Testis (tissue), 2 donors: ENCODE measurements at regions not wholly inside any gene's neighbourhood (a gene's known extent, or its start where the extent isn't known, plus 50 kb on each side); places are given as distances from the start of the nearest gene placed in this dataset.

ENCODE experiments used
- DNase-seq: peaks from one replicate; pipeline ENCODE4 v3.0.0-alpha.2; 2019
- H3K27ac ChIP-seq, 2 donors: fragments of 200-600 bp; sonication (generic); one replicate each; pipeline ENCODE4 v1.5.1; 2019
- H3K27me3 ChIP-seq: fragments of 200-600 bp; sonication (generic); one replicate; pipeline ENCODE4 v1.5.1; 2019
- H3K36me3 ChIP-seq: fragments of 200-600 bp; sonication (generic); one replicate; pipeline ENCODE4 v1.5.1; 2017; ENCODE audit warnings: low read depth; ENCODE audit errors: missing control alignments
- H3K4me1 ChIP-seq: fragments of 200-600 bp; sonication (generic); one replicate; pipeline ENCODE4 v1.5.1; 2019
- H3K4me3 ChIP-seq, 2 donors: fragments of 200-600 bp; sonication (generic); one replicate each; pipeline ENCODE4 v1.5.1; 2017 to 2019
- H3K9me3 ChIP-seq: fragments of 200-600 bp; sonication (generic); one replicate; pipeline ENCODE4 v1.5.1; 2017
- POLR2A ChIP-seq: fragments of 450-650 bp; IDR thresholded peaks from one replicate; pipeline ENCODE4 v1.6.1; 2017; ENCODE audit warnings: antibody characterized with exemption, mild to moderate bottlenecking, moderate library complexity
- WGBS, 2 donors: methylation state at CpG; one replicate each; pipeline ENCODE4 v1.1.5; 2018; 5-methylcytosine and 5-hydroxymethylcytosine counted together
- intact Hi-C: fragments of 100-400 bp; cut with DNase I; formaldehyde crosslinking; loops from one replicate; pipeline ENCODE4 v1.15.1; 2023; ENCODE audit warnings: low total_unique reads
- TF ChIP-seq, protein P1 (sequence below), 3 experiments: fragments of 450-650 bp in 2 of 3; fragments of 200-600 bp in 1 of 3; sonication (generic) in 1 of 3; IDR thresholded peaks; one replicate each; pipeline ENCODE4 v1.5.1; 2016 to 2019; ENCODE audit warnings: antibody characterized with exemption in 3 of 3, mild to moderate bottlenecking in 2 of 3, moderate library complexity in 1 of 3

DNA sequence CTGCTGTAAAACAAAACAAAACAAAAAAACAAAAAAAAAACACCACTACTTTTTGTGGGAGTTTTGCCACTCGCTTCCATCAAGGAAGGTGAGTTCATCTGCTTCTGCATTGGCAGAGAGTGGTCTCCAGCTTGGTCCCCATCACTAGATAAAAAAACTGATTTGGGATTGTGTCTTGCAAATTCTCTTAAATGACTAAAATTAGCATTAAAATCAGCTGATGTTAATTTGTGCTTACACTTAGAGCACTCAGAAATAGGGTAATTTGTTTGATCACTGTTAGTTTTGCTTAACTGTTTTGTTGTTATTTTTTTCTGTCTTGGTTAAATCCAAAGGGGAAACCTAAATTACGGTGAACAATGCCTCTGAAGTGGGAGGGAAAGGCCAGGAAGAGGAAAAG, 1048.0 kb downstream of the LRFN5 start:
- no peak for TF ChIP-seq POLR2A
- TF ChIP-seq, protein P1, sequence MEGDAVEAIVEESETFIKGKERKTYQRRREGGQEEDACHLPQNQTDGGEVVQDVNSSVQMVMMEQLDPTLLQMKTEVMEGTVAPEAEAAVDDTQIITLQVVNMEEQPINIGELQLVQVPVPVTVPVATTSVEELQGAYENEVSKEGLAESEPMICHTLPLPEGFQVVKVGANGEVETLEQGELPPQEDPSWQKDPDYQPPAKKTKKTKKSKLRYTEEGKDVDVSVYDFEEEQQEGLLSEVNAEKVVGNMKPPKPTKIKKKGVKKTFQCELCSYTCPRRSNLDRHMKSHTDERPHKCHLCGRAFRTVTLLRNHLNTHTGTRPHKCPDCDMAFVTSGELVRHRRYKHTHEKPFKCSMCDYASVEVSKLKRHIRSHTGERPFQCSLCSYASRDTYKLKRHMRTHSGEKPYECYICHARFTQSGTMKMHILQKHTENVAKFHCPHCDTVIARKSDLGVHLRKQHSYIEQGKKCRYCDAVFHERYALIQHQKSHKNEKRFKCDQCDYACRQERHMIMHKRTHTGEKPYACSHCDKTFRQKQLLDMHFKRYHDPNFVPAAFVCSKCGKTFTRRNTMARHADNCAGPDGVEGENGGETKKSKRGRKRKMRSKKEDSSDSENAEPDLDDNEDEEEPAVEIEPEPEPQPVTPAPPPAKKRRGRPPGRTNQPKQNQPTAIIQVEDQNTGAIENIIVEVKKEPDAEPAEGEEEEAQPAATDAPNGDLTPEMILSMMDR (IDR thresholded peaks at IDR 0.05): no peak
- Histone ChIP-seq H3K27ac (no peak overlapping the region), H3K4me1 (no peaks in the 10 kb centered on the region), H3K27me3 (no peaks in the 10 kb centered on the region), H3K36me3 (no peaks in the 10 kb centered on the region), H3K9me3 (no peaks in the 10 kb centered on the region), H3K4me3 (no peak overlapping the region)
- DNase-seq: no peak
- intact Hi-C loops: no loop called here
- 63 to 79% methylated on average over 2 of the region's 2 CpGs for WGBS, 2 donors

DNA sequence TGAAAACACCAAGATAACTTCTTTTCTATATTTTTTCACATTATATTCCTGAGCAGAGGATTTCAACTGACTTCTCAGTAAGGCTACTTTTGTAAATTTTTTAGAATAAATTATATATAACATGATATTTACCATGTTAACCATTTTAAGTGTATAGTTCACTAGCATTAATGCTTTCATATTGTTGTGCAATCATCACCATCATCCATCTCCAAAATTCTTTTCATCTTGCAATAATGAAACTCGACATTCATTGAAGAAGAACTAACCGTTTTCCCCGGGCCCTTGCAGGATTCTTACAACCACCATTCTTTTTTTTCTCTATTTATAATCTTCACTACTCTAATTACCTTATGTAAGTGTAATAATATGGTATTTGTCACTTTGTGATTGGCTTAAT, 1036.1 kb downstream of the LRFN5 start:
- intact Hi-C loops: no loop called here
- DNase-seq: no peak
- Histone ChIP-seq H3K4me1 (no peaks in the 10 kb centered on the region), H3K27ac (no peak overlapping the region), H3K27me3 (no peaks in the 10 kb centered on the region), H3K4me3 (no peak overlapping the region), H3K36me3 (no peaks in the 10 kb centered on the region), H3K9me3 (no peaks in the 10 kb centered on the region)
- TF ChIP-seq, protein P1 (IDR thresholded peaks at IDR 0.05): no peak
- no peak for TF ChIP-seq POLR2A
- 91 to 95% methylated on average over 3 of the region's 3 CpGs for WGBS, 2 donors

DNA sequence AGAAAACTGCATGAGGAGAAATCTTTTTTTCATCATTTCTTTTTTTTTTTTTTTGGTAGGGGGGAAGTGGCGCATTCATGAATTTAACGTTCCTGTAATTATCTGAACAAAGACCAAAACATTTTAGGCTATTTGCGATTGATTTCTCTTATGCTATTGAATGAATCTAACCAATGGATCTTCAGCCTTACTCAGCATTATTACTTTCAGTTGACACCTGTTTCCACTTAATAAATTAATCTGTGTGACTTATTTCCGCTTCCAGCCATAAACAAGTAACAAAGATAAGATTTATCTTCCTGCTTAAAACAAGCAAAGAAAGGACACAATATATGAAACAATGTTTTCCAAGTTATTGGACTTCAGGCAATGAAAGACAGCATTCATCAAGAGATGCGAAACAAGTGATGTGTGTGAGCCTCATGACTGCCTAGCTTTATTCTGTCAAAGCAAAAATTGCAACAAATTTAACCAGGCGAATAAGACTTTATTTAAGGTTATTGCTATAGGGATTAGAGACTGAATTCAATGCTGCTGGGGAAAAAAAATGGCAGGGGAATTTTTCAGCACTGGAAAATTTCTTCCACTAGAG, 1026.9 kb downstream of the LRFN5 start:
- DNase-seq: peak; percentile 30
- Histone ChIP-seq H3K9me3 (no peaks in the 10 kb centered on the region), H3K27ac (no peak overlapping the region), H3K4me3 (no peak overlapping the region), H3K27me3 (no peaks in the 10 kb centered on the region), H3K4me1 (no peaks in the 10 kb centered on the region), H3K36me3 (no peaks in the 10 kb centered on the region)
- 70 to 75% methylated on average over 6 of the region's 6 CpGs for WGBS, 2 donors
- intact Hi-C loops: no loop called here
- TF ChIP-seq, protein P1 (IDR thresholded peaks at IDR 0.05): no peak
- no peak for TF ChIP-seq POLR2A

DNA sequence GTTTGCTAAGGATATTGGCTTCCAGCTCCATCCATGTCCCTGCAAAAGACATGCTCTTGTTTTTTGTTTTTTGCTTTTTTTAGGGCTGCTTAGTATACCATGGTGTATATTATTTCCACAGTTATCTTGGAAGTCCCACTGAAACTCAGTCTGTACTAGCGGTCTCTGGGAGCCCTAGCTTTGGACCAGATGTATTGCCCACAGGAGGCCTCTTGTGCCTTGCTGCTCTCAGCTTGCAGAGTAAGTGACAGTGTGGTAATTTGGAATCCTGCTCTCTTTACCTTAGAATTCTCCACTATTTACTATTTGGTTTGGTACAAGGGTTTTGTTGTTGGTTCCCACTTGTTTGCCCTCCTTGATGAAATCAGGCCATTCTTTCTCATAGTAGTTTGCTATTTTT, 1022.9 kb downstream of the LRFN5 start:
- Histone ChIP-seq H3K27ac (no peak overlapping the region), H3K4me3 (no peak overlapping the region), H3K27me3 (no peaks in the 10 kb centered on the region), H3K9me3 (no peaks in the 10 kb centered on the region), H3K36me3 (no peaks in the 10 kb centered on the region), H3K4me1 (no peaks in the 10 kb centered on the region)
- WGBS, 2 donors: 92 to 95% methylated on average over 1 of the region's 1 CpG
- intact Hi-C loops: no loop called here
- TF ChIP-seq, protein P1 (IDR thresholded peaks at IDR 0.05): no peak
- no peak for TF ChIP-seq POLR2A
- no peak for DNase-seq

DNA sequence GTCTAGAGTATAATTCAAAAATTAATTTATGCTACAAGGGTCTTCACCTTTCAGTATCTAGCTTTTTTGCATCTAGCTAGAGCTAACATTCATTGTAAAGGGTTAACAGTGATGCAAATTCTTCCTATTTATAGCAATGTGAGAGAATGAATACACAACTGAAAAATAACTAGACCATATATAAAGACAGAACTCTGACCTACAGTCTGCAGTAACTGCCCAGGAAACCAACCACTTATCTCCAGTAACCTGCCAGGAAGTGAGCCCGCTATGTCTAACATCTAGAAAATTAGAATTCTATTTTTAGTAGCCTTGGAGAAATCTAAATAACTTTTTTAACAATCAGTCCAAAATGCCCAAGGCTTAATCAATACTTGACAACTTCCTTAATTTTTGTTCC, 1021.9 kb downstream of the LRFN5 start:
- Histone ChIP-seq H3K36me3 (no peaks in the 10 kb centered on the region), H3K4me3 (no peak overlapping the region), H3K4me1 (no peaks in the 10 kb centered on the region), H3K9me3 (no peaks in the 10 kb centered on the region), H3K27me3 (no peaks in the 10 kb centered on the region), H3K27ac (no peak overlapping the region)
- TF ChIP-seq, protein P1 (IDR thresholded peaks at IDR 0.05): no peak
- no peak for TF ChIP-seq POLR2A
- DNase-seq: no peak
- intact Hi-C loops: no loop called here
- 92 to 94% methylated on average over 1 of the region's 1 CpG for WGBS, 2 donors
